ENCODE measurements at regions not wholly inside any gene's neighbourhood (a gene's known extent, or its start where the extent isn't known, plus 50 kb on each side); places are given as distances from the start of the nearest gene placed in this dataset.

- no peak for TF ChIP-seq POLR2A (IDR thresholded peaks at IDR 0.05; ENCODE audit: low read depth)
- no peak for TF ChIP-seq POLR2AphosphoS5 (IDR thresholded peaks at IDR 0.05)
- no peak for TF ChIP-seq CTCF (IDR thresholded peaks at IDR 0.05)
These were observed 372.9 kb upstream of the NFE2L3 start for GRCh38 chr7:25779002-25779546.
